Suprapubic skin (tissue), 3 donors: ENCODE measurements at regions not wholly inside any gene's neighbourhood (a gene's known extent, or its start where the extent isn't known, plus 50 kb on each side); places are given as distances from the start of the nearest gene placed in this dataset.
"Not testable (repeated sequence)": the region's sequence is repeated elsewhere in the genome, so short reads cannot be mapped to it uniquely, and the experiment has no call there.

Experiments used
- POLR2A ChIP-seq, 2 donors: fragments of 450-650 bp; IDR thresholded peaks; one replicate each; pipeline ENCODE4 v1.6.1; 2017; ENCODE audit warnings: antibody characterized with exemption in 2 of 2, mild to moderate bottlenecking in 2 of 2, moderate library complexity in 2 of 2
- TF ChIP-seq, protein P1 (sequence below), 2 donors: fragments of 200-600 bp in 1 of 2; fragments of 450-650 bp in 1 of 2; sonication (generic) in 1 of 2; IDR thresholded peaks; one replicate each; pipeline ENCODE4 v1.5.1; 2016 to 2019; ENCODE audit warnings: antibody characterized with exemption in 2 of 2, mild to moderate bottlenecking in 1 of 2, moderate library complexity in 1 of 2

DNA sequence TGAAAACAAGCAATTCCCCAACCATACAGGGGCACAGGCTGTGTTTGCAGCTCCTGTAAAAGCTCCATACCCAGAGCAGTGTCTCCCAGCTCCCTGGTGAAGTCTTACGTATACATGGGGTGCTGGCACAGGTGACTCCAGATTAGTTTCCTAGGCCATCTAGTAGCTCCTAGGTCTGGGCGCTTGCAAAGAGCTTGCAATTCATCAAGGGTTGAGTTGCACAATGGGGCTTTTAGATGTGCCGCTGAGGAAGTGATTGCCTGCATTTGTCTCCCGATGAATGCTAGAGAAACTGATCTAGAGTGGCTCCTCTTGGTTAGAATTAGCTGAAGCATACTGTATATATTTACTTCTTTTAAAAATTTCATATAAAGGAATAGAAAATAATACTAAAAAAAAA is 90.7 kb downstream of the PRR15 start:
- TF ChIP-seq, protein P1, sequence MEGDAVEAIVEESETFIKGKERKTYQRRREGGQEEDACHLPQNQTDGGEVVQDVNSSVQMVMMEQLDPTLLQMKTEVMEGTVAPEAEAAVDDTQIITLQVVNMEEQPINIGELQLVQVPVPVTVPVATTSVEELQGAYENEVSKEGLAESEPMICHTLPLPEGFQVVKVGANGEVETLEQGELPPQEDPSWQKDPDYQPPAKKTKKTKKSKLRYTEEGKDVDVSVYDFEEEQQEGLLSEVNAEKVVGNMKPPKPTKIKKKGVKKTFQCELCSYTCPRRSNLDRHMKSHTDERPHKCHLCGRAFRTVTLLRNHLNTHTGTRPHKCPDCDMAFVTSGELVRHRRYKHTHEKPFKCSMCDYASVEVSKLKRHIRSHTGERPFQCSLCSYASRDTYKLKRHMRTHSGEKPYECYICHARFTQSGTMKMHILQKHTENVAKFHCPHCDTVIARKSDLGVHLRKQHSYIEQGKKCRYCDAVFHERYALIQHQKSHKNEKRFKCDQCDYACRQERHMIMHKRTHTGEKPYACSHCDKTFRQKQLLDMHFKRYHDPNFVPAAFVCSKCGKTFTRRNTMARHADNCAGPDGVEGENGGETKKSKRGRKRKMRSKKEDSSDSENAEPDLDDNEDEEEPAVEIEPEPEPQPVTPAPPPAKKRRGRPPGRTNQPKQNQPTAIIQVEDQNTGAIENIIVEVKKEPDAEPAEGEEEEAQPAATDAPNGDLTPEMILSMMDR (IDR thresholded peaks at IDR 0.05) = not testable (repeated sequence)
- TF ChIP-seq POLR2A (IDR thresholded peaks at IDR 0.05) = not testable (repeated sequence)
